Tongue (tissue), 1 donor: ENCODE measurements at regions not wholly inside any gene's neighbourhood (a gene's known extent, or its start where the extent isn't known, plus 50 kb on each side); places are given as distances from the start of the nearest gene placed in this dataset.

Experiments used
- DNase-seq: peaks from one replicate; pipeline ENCODE4 v3.0.0-alpha.2; 2015

- no peak for DNase-seq
These were observed 284.1 kb downstream of the DSEL start for GRCh38 chr18:67232406-67232805.

DNA sequence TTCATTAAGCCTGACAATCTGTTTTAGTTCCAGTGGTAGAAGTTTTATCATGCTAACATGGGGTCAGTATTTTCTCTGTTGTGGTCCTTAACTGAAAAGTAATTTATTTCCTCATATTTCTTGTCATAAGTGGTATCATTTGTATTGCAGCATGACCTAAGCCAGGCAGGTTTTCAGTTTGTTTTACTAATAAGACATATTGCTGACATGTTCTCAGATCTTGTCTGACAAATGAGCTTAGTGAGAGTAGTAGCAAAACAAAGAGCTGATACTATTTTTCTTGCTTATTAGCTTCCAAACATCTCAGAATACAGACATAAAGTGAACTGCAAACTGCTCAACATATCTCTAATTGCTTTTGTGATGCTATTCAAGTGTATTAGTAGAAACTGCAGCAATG lies 293.6 kb downstream of the DSEL start:
- no peak for DNase-seq

DNA sequence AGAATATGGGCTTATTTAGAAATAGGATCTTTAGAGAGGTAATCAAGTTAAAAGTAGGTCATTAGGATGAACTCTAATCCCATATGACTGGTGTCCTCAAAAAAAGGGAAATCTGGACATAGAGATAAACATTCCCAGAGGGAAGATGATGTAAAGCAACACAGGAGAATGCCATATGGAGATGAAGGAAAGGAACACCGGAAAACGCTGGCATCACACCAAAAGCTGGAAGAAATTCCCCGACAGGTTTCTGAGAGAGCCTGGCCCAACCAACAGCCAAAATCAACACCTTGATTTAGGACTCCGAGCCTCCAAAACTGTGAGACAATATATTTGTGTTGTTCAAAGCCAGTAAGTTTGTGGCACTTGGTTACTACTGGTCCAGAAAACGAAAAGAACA lies 296.7 kb downstream of the DSEL start:
- no peak for DNase-seq

GRCh38 chr18:67218556-67218955 lies 298.0 kb downstream of the DSEL start:
- no peak for DNase-seq

DNA sequence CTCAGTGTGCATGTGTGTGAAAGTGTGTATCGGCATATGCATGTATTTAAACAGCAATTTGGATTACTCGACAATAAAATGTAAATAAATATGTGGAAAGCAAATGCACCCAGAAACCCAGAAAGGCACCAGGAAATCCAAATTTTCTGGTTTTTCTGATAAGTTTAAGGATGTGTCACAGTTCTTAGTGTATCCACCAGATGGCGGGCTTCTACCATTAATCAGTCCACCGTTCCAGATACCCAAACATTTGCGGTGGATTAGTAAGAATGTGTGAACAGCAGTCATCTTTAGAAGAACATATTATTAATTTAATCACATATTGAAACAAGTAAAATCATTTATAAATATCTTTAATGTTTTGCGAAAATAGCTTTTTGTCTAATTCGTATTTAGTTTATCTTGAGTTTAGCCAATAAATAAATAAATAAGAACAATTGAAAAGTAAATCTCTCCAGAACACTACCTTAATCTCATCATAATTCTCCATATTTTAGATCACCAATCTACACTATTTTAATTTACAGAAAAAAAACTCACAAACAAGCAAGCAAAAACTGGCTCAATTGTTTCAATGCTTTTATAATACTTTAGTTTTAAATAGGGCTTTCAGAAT lies 298.9 kb downstream of the DSEL start:
- DNase-seq = peak; percentile 79

DNA sequence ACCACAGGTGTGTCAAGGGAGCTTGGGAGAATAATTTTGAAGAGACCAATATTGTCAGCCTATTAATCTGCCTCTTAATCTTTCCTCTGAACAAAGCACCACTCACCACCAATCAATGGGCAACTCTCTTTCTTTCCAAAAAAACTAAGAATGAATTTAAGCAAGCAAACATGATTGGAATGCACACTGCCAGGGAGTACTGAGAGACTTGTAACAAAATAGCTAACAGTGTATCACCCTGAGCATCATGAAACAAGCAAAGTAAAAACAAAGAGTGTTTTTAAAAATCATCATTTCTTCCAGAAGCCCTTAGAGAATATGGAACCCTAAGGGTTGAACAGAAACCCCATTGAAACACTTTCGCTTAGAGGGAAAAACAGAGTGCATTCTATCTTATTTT lies 299.7 kb downstream of the DSEL start:
- no peak for DNase-seq

DNA sequence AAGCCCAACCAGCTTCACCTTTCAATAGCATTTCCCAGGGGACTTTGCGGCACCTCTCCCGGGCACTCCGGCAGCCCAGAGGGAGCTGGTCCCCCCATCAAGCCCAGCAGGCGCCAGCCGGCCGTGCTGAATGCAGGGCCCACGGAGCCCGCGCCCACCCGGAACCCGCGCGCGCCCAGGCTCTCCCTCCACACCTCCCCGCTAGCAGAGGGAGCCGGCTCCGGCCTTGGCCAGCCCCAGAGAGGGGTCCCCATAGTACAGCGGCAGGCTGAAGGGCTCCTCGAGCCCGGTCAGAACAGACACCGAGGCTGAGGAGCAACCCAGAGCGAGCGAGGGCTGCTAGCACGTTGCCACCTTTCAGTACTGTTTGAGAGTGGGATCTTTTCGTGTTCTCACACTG lies 300.8 kb downstream of the DSEL start:
- DNase-seq = no peak

GRCh38 chr18:67211646-67212045 lies 304.9 kb downstream of the DSEL start:
- DNase-seq = no peak

GRCh38 chr18:67200665-67201064 lies 315.9 kb downstream of the DSEL start:
- no peak for DNase-seq

- DNase-seq = peak; percentile 78
These were observed 316.4 kb downstream of the DSEL start for GRCh38 chr18:67199993-67200617.

DNA sequence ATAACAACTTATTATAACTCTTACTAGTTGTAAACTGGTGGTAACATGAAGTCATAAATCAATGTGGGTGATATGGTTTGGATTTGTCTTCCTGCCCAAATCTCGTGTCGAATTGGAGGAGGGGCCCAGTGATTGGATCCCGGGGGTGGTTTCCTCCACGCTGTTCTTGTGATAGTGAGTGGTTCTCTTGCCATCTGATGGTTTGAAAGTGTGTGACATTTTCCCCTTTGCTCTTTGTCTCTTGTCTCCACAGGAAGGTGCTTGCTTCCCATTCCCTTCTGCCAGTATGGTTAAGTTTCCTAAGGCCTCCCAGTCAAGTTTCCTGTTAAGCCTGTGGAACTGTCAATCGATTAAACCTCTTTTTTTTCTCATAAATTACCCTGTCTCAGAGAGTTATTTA lies 321.6 kb downstream of the DSEL start:
- no peak for DNase-seq

GRCh38 chr18:67192535-67192934 lies 324.0 kb downstream of the DSEL start:
- no peak for DNase-seq

DNA sequence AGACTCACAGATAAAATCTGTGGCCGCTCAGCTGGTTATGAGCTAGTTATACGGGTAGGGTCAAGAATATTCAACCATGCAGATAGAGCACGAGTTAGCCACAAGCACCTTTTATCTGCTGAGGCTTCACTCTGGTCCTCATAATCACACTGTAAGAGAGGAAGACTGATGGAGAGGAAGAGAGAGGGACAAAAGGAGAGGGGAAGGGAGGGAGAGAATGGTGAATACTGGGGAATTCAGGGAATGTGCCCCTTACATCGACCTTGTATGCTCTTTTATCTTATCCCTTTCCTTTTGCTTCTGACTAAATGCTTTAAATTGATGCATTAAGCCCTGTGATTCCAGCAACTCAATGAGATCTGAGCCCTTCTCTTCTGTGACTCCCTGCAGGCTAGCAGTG lies 333.1 kb downstream of the DSEL start:
- no peak for DNase-seq

GRCh38 chr18:67179726-67180125 lies 336.8 kb downstream of the DSEL start:
- DNase-seq = no peak

DNA sequence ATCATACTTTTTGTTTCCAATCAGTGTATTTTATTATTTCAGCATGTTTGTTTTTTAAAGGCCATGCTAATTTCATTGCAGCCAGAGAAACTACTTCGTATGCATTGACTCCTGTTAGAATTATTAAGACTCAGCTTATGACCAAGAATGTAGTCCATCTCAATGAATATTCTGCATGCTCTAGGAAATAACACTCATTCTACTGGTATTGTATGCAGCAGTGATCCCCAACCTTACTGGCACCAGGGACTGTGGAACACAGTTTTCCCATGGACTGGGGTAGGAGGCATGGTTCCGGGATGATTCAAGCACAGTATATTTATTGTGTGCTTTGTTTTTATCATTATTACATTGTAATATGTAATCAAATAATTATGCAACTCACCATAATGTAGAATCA lies 356.9 kb downstream of the DSEL start:
- DNase-seq = no peak

DNA sequence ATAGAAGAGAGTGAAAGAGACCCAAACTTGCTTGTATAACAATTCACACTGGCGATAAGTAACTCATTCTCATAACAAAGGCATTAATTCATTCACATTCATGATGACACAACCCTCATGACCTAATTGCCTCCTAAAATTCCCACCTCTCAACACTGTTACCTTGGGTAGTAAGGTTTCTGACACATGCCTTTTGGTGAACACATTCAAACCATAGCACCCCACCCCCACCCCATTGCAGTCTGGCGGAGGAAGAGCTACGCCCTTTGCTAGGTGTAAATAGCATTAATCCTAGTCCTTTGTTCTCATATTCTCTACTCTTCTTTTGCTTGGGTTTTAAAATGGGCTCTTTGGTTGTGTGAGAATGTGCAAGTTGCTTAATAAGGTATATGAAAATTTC lies 361.5 kb downstream of the DSEL start:
- no peak for DNase-seq

DNA sequence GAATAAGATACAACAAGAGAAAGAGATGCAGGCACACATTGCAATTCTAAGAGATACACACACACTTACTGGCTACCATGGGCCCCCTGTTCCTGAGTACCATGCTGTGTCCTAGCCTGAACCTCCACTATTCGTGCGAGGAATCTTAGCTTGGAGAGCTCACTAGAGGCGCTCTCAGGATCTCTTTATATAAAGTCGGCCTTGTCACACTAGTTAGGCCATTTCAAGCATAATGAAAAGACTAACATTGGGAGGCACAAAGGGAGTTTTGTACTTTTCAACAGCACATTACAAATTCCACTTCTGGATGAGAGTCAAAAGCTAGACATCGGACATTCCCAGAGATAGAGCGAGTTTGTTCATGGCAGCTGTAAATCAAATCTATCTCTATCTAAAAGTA lies 365.2 kb downstream of the DSEL start:
- peak; percentile 13 for DNase-seq

DNA sequence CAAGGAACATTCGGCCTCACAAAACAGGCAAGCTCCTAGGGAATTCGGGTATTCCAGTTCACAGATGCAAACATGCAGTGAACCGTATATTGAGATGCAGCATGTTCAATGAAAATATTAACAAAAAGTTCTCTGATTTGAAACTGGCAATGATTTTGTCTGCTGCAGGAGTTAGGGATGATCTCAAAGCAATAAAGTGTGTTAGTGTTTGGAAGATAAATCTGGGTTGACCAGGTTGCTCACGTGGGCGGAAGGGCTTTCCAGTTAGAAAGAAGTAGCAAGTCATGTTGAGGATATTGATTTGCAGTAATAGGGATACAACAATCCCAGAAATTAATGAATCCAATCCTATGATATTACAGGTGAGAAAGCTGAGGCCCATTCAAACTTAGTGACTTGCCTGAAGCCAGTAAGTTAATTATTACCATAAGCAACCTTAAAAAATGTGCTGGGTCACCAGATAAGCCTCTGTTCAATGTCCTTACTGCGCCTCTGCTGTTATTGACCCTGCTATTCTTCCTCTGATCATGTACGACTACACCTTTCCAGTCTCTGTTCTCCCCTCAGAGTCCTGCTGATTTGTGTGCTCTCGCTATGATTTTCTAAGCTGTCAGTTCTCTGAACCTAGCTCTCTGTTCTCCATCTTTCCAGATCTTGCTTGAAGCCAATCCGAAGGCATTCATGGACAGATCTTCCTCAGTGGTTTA lies 370.8 kb downstream of the DSEL start:
- no peak for DNase-seq

GRCh38 chr18:67144329-67144728 lies 372.2 kb downstream of the DSEL start:
- no peak for DNase-seq

GRCh38 chr18:67143028-67143427 lies 373.5 kb downstream of the DSEL start:
- DNase-seq = no peak

DNA sequence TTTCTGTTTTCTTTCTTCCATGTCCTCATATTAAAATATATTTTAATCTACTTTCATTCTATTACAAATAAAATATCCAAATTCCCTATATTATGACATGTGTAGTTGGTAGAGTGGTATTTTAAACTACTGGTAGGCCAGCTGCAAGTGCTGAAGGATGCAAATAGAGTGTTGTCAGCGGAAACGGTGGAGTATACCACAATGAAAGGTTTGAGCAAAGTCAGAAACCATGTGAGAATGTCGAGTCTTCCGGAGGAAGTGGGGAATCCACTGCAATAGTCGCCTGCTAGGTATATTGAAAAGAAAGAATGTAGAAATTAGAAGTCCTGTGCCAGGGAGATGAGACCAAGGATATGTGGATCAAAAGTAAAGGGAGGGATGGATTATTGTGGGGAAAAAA lies 373.9 kb downstream of the DSEL start:
- DNase-seq = no peak

GRCh38 chr18:67140495-67140894 lies 376.0 kb downstream of the DSEL start:
- no peak for DNase-seq

DNA sequence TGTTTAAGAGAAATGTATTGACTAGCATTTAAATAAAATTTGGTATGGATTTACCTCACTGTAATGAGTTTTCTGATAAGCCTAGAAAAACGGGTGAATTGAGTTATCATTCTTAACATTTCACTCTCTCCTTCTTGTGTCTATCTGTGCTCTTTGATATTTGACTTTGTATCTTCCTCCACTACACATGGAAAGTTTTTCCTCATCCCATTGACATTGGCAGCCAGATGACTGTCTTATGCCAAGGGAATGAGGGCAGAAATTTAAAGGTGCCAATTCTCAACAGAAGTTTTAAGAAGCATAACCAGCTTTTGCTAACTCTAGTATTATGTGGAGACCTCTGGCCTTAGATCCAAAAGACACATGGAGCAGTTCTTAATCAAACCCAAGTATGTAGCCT lies 376.6 kb downstream of the DSEL start:
- DNase-seq = no peak

DNA sequence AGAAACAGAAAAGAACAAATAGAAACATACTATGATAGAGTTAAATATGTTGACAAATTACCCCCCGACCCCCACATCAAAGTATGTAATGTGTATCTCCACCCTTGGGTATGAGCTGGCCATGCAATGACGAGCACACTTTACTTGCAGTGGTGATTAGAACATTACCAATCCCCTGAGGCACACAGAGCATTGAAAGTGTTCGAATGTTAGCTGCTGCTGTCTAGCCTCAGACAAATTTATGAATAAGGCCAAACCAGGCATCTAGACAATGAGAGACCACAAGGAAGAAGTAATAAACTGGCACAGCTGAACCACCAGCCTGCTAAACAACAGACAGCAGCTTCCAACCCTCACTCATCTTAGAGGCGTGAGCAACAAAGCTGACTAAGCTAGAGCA lies 380.5 kb downstream of the DSEL start:
- DNase-seq = no peak
